T-cell (primary cell): ENCODE measurements at regions not wholly inside any gene's neighbourhood (a gene's known extent, or its start where the extent isn't known, plus 50 kb on each side); places are given as distances from the start of the nearest gene placed in this dataset.

ENCODE experiments used
- ATAC-seq, 4 experiments: fragments of 200-7000 bp in 3 of 4; fragments of 150-1000 bp in 1 of 4; cut with Tn5 transposase; replicated peaks in 1 of 4; 1 replicate in 3 of 4; 2 replicates in 1 of 4; pipeline ENCODE4 v1.10.0; 2021; ENCODE audit warnings: moderate library complexity in 3 of 4, mild to moderate bottlenecking in 2 of 4, moderate number of reproducible peaks in 1 of 4
- CTCF ChIA-PET, 2 donors: fragments of 300-600 bp; sonication (Branson Sonifier 250); formaldehyde crosslinking; loops; one replicate each; lab custom pipeline; 2022; ENCODE audit warnings: antibody characterized with exemption in 2 of 2; lab: Charles Lee
- POLR2A ChIA-PET, 2 donors: fragments of 300-600 bp; sonication (Branson Sonifier 250); formaldehyde crosslinking; loops; one replicate each; lab custom pipeline; 2022; ENCODE audit warnings: antibody characterized with exemption in 2 of 2; lab: Charles Lee
- DNase-seq, 35 experiments: peaks; one replicate each; pipeline versions ENCODE4 v3.0.0 to v3.0.0-alpha.2; 2013 to 2023
- H3K27ac ChIP-seq: one replicate; pipeline ENCODE4 v1.5.1; 2013; ENCODE audit warnings: low read length
- H3K27me3 ChIP-seq, 2 experiments: replicated peaks in 1 of 2; 1 replicate in 1 of 2; 2 replicates in 1 of 2; pipeline versions ENCODE4 v1.6.1 to v1.7.0; 2013; ENCODE audit warnings: low read length in 1 of 2, mixed read lengths in 1 of 2; ENCODE audit not compliant: control insufficient read depth in 2 of 2, insufficient read depth in 2 of 2; ENCODE audit errors: extremely low read depth in 1 of 2
- H3K36me3 ChIP-seq, 2 donors: 1 replicate in 1 of 2; 2 replicates in 1 of 2; pipeline versions ENCODE4 v1.6.1 to v1.7.0; 2013; ENCODE audit warnings: low read length in 1 of 2; ENCODE audit not compliant: control insufficient read depth in 2 of 2, insufficient read depth in 1 of 2; ENCODE audit errors: extremely low read depth in 1 of 2
- H3K4me1 ChIP-seq, 2 experiments: 1 replicate in 1 of 2; 2 replicates in 1 of 2; pipeline versions ENCODE4 v1.6.1 to v1.7.0; 2013; ENCODE audit warnings: low read length in 2 of 2, mixed read lengths in 1 of 2; ENCODE audit not compliant: insufficient read depth in 2 of 2, control insufficient read depth in 1 of 2; ENCODE audit errors: extremely low read depth in 1 of 2
- H3K4me3 ChIP-seq, 2 donors: 1 replicate in 1 of 2; 2 replicates in 1 of 2; pipeline versions ENCODE4 v1.5.1 to v1.7.0; 2013; ENCODE audit warnings: mild to moderate bottlenecking in 2 of 2, low read length in 1 of 2, moderate library complexity in 1 of 2; ENCODE audit not compliant: control insufficient read depth in 1 of 2; ENCODE audit errors: extremely low read depth in 1 of 2
- H3K9me3 ChIP-seq: 2 replicates; pipeline ENCODE4 v1.7.0; 2013
- H3K27ac Mint-ChIP-seq, 2 donors: one replicate each; pipeline ENCODE4 v1.8.0; 2020 to 2021; ENCODE audit warnings: mild to moderate bottlenecking in 2 of 2, mixed read lengths in 2 of 2
- H3K27me3 Mint-ChIP-seq, 2 donors: one replicate each; pipeline ENCODE4 v1.8.0; 2021 to 2022; ENCODE audit warnings: mixed read lengths in 2 of 2
- H3K36me3 Mint-ChIP-seq: one replicate; pipeline ENCODE4 v1.8.0; 2021; ENCODE audit warnings: mixed read lengths
- H3K4me1 Mint-ChIP-seq, 3 donors: one replicate each; pipeline ENCODE4 v1.8.0; 2020 to 2022; ENCODE audit warnings: mixed read lengths in 3 of 3, mild to moderate bottlenecking in 1 of 3
- H3K4me3 Mint-ChIP-seq, 3 donors: one replicate each; pipeline ENCODE4 v1.8.0; 2020 to 2022; ENCODE audit warnings: mild to moderate bottlenecking in 3 of 3, mixed read lengths in 3 of 3, moderate library complexity in 3 of 3
- H3K9me3 Mint-ChIP-seq, 3 donors: one replicate each; pipeline ENCODE4 v1.8.0; 2020 to 2022; ENCODE audit warnings: mixed read lengths in 3 of 3
- WGBS: methylation state at CpG from one replicate; pipeline ENCODE4 v1.1.5; 2013; ENCODE audit warnings: missing lambda C conversion rate; ENCODE audit not compliant: insufficient coverage; 5-methylcytosine and 5-hydroxymethylcytosine counted together

DNA sequence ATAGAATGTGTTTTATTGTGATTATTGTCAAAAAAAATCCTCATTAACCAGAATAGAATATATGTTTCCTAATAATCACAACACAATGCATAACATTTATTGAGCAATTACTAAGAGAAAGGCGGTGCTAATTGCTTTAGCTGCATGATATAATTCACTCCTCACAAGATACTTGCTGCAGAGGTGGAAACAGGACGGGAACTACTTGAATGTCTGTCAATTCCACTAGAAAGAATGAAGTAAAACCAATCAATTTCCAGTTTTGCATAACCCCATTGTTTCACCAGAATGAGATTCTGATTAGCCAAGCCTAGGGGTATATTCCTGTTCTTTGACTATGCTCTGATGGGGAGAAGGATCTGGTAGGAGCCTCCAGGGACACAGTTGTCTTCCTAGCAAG lies 239.1 kb upstream of the NRP1 start:
- Histone ChIP-seq H3K4me3 (no peak overlapping the region), H3K27ac (no peak overlapping the region), H3K9me3 (no peaks in the 10 kb centered on the region), H3K4me1 (no peaks in the 10 kb centered on the region), H3K36me3 (no peaks in the 10 kb centered on the region), H3K27me3 (peaks cover 0 to 8% of the 10 kb centered on the region in 2 experiments)
- POLR2A ChIA-PET: no interaction called here
- WGBS: no CpG with 5 or more reads among the region's 2 CpGs
- H3K27ac Mint-ChIP-seq: no peak overlapping the region
- no peak for DNase-seq
- no peak overlapping the region for H3K4me3 Mint-ChIP-seq
- CTCF ChIA-PET: no interaction called here
- H3K9me3 Mint-ChIP-seq: no peaks in the 10 kb centered on the region
- peaks cover 0 to 2% of the 10 kb centered on the region in 2 donors for H3K27me3 Mint-ChIP-seq
- no peaks in the 10 kb centered on the region for H3K4me1 Mint-ChIP-seq
- no peaks in the 10 kb centered on the region for H3K36me3 Mint-ChIP-seq
- ATAC-seq: no peak

DNA sequence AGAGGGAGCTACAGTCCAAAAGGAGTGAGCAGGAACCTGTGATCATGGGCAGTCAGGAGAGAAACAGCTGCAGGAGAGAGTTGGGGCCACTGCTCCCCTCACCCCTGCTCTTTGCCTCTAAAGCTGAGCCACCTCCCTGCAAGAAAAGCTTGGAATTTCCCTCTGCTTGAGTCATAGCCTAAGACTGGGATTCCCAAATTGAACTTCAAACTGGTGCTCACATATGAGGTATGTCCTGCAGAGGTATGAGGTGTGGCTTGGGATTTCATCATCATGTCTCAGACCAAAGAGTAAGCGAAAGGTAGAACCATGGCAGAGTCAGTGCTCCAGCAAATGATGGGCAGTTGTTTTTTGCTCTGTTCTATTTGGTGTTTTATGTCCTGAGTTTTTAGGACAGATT lies 237.1 kb upstream of the NRP1 start:
- H3K9me3 Mint-ChIP-seq: no peaks in the 10 kb centered on the region
- Histone ChIP-seq H3K27ac (no peak overlapping the region), H3K27me3 (peaks cover 0 to 8% of the 10 kb centered on the region in 2 experiments), H3K36me3 (no peaks in the 10 kb centered on the region), H3K9me3 (no peaks in the 10 kb centered on the region), H3K4me1 (no peaks in the 10 kb centered on the region), H3K4me3 (no peak overlapping the region)
- H3K4me3 Mint-ChIP-seq: no peak overlapping the region
- WGBS: 100% methylated on average over 1 of the region's 1 CpG
- no peaks in the 10 kb centered on the region for H3K36me3 Mint-ChIP-seq
- no peak for ATAC-seq
- H3K4me1 Mint-ChIP-seq: no peaks in the 10 kb centered on the region
- ChIA-PET POLR2A (no interaction called here), CTCF (no interaction called here)
- DNase-seq: no peak
- peaks cover 0 to 2% of the 10 kb centered on the region in 2 donors for H3K27me3 Mint-ChIP-seq
- no peak overlapping the region for H3K27ac Mint-ChIP-seq

DNA sequence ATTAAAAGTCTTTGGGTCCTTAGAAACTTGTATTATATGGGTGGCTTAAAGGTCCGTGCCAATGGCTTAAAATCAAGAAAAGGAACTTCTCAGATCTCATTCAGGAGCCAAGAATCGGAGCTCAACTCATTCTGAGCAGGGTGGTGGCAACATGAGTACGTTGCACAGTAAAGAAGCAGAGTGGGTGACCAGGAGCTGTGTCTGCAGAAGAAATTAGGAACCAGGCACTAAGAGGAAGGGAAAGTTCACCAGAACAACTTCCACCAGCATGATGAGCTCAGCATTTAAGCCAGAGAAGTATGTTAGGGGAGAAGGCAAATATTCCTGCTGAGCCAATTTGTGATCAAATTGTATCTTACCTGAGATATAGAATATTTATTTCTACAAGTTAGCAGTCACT lies 236.0 kb upstream of the NRP1 start:
- Histone ChIP-seq H3K27me3 (peaks cover 0 to 5% of the 10 kb centered on the region in 2 experiments), H3K9me3 (no peaks in the 10 kb centered on the region), H3K36me3 (no peaks in the 10 kb centered on the region), H3K27ac (no peak overlapping the region), H3K4me3 (no peak overlapping the region), H3K4me1 (no peaks in the 10 kb centered on the region)
- no peaks in the 10 kb centered on the region for H3K4me1 Mint-ChIP-seq
- ChIA-PET CTCF (no interaction called here), POLR2A (no interaction called here)
- WGBS: 22% methylated on average over 3 of the region's 3 CpGs
- no peaks in the 10 kb centered on the region for H3K36me3 Mint-ChIP-seq
- ATAC-seq (no peak), DNase-seq (no peak)
- no peak overlapping the region for H3K4me3 Mint-ChIP-seq
- H3K9me3 Mint-ChIP-seq: no peaks in the 10 kb centered on the region
- H3K27me3 Mint-ChIP-seq: peaks cover 0 to 5% of the 10 kb centered on the region in 2 donors
- no peak overlapping the region for H3K27ac Mint-ChIP-seq

DNA sequence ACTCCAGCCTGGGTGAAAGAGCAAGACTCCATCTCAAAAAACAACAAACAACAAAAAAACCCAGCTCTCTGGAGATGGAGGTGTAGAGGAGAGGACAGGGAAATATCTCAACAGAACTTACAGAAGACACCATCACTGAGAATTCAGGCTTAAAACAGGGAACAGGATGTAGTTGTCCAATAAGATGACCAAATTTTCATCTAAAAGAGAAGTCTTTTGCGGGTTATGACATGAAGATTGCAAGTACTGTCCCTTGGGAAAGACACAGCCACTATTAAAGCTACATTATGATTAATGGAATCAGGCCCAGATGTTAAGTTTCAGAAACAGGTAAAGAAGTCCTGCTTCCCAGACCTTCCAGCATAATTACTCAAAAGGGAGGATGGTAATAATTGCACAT lies 235.2 kb upstream of the NRP1 start:
- H3K27ac ChIP-seq: no peak overlapping the region
- Mint-ChIP-seq H3K27me3 (peaks cover 0 to 5% of the 10 kb centered on the region in 2 donors), H3K9me3 (no peaks in the 10 kb centered on the region), H3K4me1 (no peaks in the 10 kb centered on the region), H3K36me3 (no peaks in the 10 kb centered on the region), H3K27ac (no peak overlapping the region), H3K4me3 (no peak overlapping the region)
- no peaks in the 10 kb centered on the region for H3K36me3 ChIP-seq
- ChIA-PET CTCF (no interaction called here), POLR2A (no interaction called here)
- no CpG with 5 or more reads among the region's 1 CpG for whole genome bisulfite sequencing
- H3K9me3 ChIP-seq: no peaks in the 10 kb centered on the region
- no peak overlapping the region for H3K4me3 ChIP-seq
- H3K27me3 ChIP-seq: peaks cover 0 to 3% of the 10 kb centered on the region in 2 experiments
- no peaks in the 10 kb centered on the region for H3K4me1 ChIP-seq
- no peak for DNase-seq
- ATAC-seq: no peak

DNA sequence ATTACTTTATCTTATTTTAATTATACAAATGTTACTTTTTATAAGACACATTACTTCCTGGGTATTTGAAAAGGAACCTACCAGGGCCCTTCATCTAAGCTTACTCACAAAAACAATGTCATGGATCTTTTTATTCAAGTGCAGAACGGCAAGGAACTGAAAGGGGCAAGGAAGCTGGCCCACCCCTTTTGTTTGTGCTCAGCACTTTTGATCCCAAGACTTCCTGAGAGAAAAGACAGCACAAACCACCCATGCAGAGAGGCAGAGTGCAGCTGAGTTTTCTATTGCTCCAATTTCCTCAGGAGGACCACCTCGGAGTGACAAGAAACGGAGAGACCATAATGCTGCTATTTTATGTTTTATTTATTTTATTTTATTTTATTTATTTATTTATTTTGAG lies 232.0 kb upstream of the NRP1 start:
- Histone ChIP-seq H3K4me1 (no peaks in the 10 kb centered on the region), H3K9me3 (no peaks in the 10 kb centered on the region), H3K4me3 (no peak overlapping the region), H3K27me3 (peaks cover 0 to 4% of the 10 kb centered on the region in 2 experiments), H3K36me3 (no peaks in the 10 kb centered on the region), H3K27ac (no peak overlapping the region)
- no peak for ATAC-seq
- Mint-ChIP-seq H3K9me3 (no peaks in the 10 kb centered on the region), H3K4me1 (no peaks in the 10 kb centered on the region), H3K27ac (no peak overlapping the region), H3K36me3 (no peaks in the 10 kb centered on the region), H3K4me3 (no peak overlapping the region), H3K27me3 (peaks cover 10 to 19% of the 10 kb centered on the region in 2 donors)
- ChIA-PET POLR2A (no interaction called here), CTCF (no interaction called here)
- WGBS: 60% methylated on average over 1 of the region's 3 CpGs
- no peak for DNase-seq

DNA sequence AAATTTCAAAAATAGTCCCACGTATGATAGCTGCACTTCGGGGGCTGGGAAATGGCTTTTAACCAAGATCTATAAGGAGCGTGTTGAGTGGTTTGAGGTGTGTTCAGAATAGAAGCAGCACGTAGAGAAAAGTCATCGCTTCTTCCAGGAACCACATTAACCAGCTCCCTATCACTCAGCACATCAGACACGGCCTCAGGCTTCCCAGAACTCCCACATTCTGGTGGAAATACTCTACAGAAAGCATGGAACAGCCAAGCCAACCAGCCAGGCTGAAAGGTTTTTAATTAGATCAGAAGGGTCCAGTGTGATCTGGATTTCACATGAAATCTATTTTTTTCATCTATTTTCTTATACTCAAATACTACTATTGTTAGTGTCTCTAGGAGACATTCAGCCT lies 231.5 kb upstream of the NRP1 start:
- no peak overlapping the region for H3K4me3 Mint-ChIP-seq
- peaks cover 0 to 9% of the 10 kb centered on the region in 2 experiments for H3K27me3 ChIP-seq
- no peaks in the 10 kb centered on the region for H3K36me3 Mint-ChIP-seq
- ATAC-seq (no peak), DNase-seq (no peak)
- ChIA-PET CTCF (no interaction called here), POLR2A (no interaction called here)
- H3K27ac ChIP-seq: no peak overlapping the region
- no peaks in the 10 kb centered on the region for H3K4me1 Mint-ChIP-seq
- no peaks in the 10 kb centered on the region for H3K36me3 ChIP-seq
- H3K9me3 ChIP-seq: no peaks in the 10 kb centered on the region
- no peak overlapping the region for H3K27ac Mint-ChIP-seq
- H3K9me3 Mint-ChIP-seq: no peaks in the 10 kb centered on the region
- H3K4me1 ChIP-seq: no peaks in the 10 kb centered on the region
- H3K27me3 Mint-ChIP-seq: peaks cover 13 to 21% of the 10 kb centered on the region in 2 donors
- H3K4me3 ChIP-seq: no peak overlapping the region
- WGBS: no CpG with 5 or more reads among the region's 6 CpGs

DNA sequence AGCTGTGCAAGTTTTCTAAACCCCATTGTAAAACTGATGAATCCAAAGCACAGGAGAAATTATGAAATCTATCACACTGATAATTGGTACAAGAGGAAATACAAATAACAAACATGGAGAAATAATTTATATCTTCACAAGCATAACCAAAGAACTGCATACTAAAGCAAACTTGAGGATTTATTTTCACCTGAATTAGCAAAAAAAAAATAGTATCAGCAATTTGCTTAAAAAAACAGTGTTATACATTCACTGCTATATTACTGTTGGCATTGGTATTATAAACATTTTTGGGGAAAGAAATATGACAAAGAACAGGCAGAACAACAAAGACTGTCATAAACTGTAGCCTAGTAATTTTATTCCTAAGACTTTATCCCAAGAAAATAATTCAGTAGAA lies 230.8 kb upstream of the NRP1 start:
- no peak overlapping the region for H3K27ac ChIP-seq
- Mint-ChIP-seq H3K9me3 (no peaks in the 10 kb centered on the region), H3K4me3 (no peak overlapping the region), H3K36me3 (no peaks in the 10 kb centered on the region), H3K27ac (no peak overlapping the region), H3K4me1 (no peaks in the 10 kb centered on the region), H3K27me3 (peaks cover 12 to 21% of the 10 kb centered on the region in 2 donors)
- no peak for DNase-seq
- no peaks in the 10 kb centered on the region for H3K4me1 ChIP-seq
- ATAC-seq: no peak
- H3K36me3 ChIP-seq: no peaks in the 10 kb centered on the region
- POLR2A ChIA-PET: interaction anchor here in 1 of 2 donors (0.6 kb wide), 1 partner anchor 45 kb away, joined by 6 read pairs; no protein-coding TSS in a partner anchor
- H3K9me3 ChIP-seq: no peaks in the 10 kb centered on the region
- CTCF ChIA-PET: no interaction called here
- H3K27me3 ChIP-seq: peaks cover 0 to 9% of the 10 kb centered on the region in 2 experiments
- H3K4me3 ChIP-seq: no peak overlapping the region
